Erythroblast (primary cell): ENCODE measurements at regions not wholly inside any gene's neighbourhood (a gene's known extent, or its start where the extent isn't known, plus 50 kb on each side); places are given as distances from the start of the nearest gene placed in this dataset.

Source experiments
- GATA1 ChIP-seq: IDR thresholded peaks from 2 replicates; pipeline ENCODE4 v1.6.1; 2011; ENCODE audit warnings: low read depth, mild to moderate bottlenecking, control low read depth, low read length, moderate library complexity
- POLR2A ChIP-seq: IDR thresholded peaks from 2 replicates; pipeline ENCODE4 v1.6.1; 2011; ENCODE audit warnings: mild to moderate bottlenecking, low read length

DNA sequence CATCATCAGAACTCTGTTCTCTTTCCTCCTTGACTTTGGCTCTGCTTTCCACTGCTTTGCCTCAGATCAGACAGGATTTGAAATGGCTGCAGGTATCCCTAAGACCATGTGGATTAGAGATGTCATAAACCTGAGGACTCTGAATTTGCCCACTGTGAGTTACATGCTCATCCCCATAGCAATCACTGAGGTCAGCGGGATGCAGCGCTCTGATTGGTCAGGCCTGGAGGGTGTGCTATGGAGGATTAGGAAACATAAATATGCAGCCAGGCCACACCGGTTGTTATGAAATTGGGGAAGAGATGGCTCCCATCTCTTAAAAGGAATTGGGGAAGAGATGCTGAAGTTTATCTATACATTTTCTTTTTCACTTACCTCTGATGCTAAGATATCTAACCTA is 73.7 kb upstream of the DNAJC10 start:
- no peak for TF ChIP-seq POLR2A
- no peak for TF ChIP-seq GATA1
